DMS53 treated with DMSO at 0.1 percent for 48 hours (cell line): ENCODE measurements at regions not wholly inside any gene's neighbourhood (a gene's known extent, or its start where the extent isn't known, plus 50 kb on each side); places are given as distances from the start of the nearest gene placed in this dataset.

ENCODE experiments used
- DNase-seq: peaks from one replicate; lab custom pipeline; 2025; ENCODE audit not compliant: unreplicated experiment; lab: John Stamatoyannopoulos, UW

GRCh38 chr2:222146488-222146887 is 152.3 kb downstream of the PAX3 start:
- DNase-seq: no peak

GRCh38 chr2:222142027-222142426 is 156.8 kb downstream of the PAX3 start:
- no peak for DNase-seq

- DNase-seq: no peak
Measured at GRCh38 chr2:222136106-222136630, 162.6 kb downstream of the PAX3 start.

GRCh38 chr2:222134654-222135053 is 164.1 kb downstream of the PAX3 start:
- no peak for DNase-seq

GRCh38 chr2:222133897-222134296 is 164.9 kb downstream of the PAX3 start:
- no peak for DNase-seq

GRCh38 chr2:222130855-222131254 is 167.9 kb downstream of the PAX3 start:
- no peak for DNase-seq

GRCh38 chr2:222127660-222128059 is 171.1 kb downstream of the PAX3 start:
- no peak for DNase-seq

GRCh38 chr2:222120933-222121332 is 177.9 kb downstream of the PAX3 start:
- DNase-seq: no peak

GRCh38 chr2:222115296-222115695 is 183.5 kb downstream of the PAX3 start:
- DNase-seq: no peak

GRCh38 chr2:222108957-222109585 is 189.7 kb downstream of the PAX3 start:
- no peak for DNase-seq

GRCh38 chr2:222108497-222108896 is 190.3 kb downstream of the PAX3 start:
- DNase-seq: no peak

- no peak for DNase-seq
Measured at GRCh38 chr2:222105046-222105445, 193.8 kb downstream of the PAX3 start.

GRCh38 chr2:222102575-222103349 is 196.0 kb downstream of the PAX3 start:
- peak; percentile 2 for DNase-seq

GRCh38 chr2:222100704-222101699 is 197.8 kb downstream of the PAX3 start:
- no peak for DNase-seq

GRCh38 chr2:222088561-222088960 is 210.2 kb downstream of the PAX3 start:
- DNase-seq: no peak

- DNase-seq: no peak
Measured at GRCh38 chr2:222087998-222088397, 210.8 kb downstream of the PAX3 start.

- DNase-seq: no peak
Measured at GRCh38 chr2:222082201-222082600, 216.6 kb downstream of the PAX3 start.

- DNase-seq: no peak
Measured at GRCh38 chr2:222080141-222080540, 218.7 kb downstream of the PAX3 start.

GRCh38 chr2:222076973-222077690 is 221.7 kb downstream of the PAX3 start:
- no peak for DNase-seq

- DNase-seq: no peak
Measured at GRCh38 chr2:222074674-222075073, 224.1 kb downstream of the PAX3 start.

GRCh38 chr2:222071911-222072310 is 226.9 kb downstream of the PAX3 start:
- no peak for DNase-seq
